Adrenal gland (tissue), 9 donors: ENCODE measurements at regions not wholly inside any gene's neighbourhood (a gene's known extent, or its start where the extent isn't known, plus 50 kb on each side); places are given as distances from the start of the nearest gene placed in this dataset.

Source experiments
- DNase-seq, 7 donors: peaks; one replicate each; pipeline ENCODE4 v3.0.0-alpha.2; 2019 to 2020
- H3K27ac ChIP-seq, 5 donors: fragments of 200-600 bp; sonication (generic) in 4 of 5; 1 replicate in 3 of 5; 2 replicates in 2 of 5; pipeline versions ENCODE4 v1.5.1 to v1.8.0; 2016 to 2020; ENCODE audit warnings: mild to moderate bottlenecking in 1 of 5
- H3K27me3 ChIP-seq: fragments of 200-600 bp; 2 replicates; pipeline ENCODE4 v1.8.0; 2021
- H3K36me3 ChIP-seq, 2 donors: fragments of 200-600 bp; replicated peaks in 1 of 2; 1 replicate in 1 of 2; 2 replicates in 1 of 2; pipeline versions ENCODE4 v1.5.1 to v1.8.0; 2018 to 2022
- H3K4me1 ChIP-seq, 2 donors: fragments of 200-600 bp; replicated peaks in 1 of 2; 1 replicate in 1 of 2; 2 replicates in 1 of 2; pipeline versions ENCODE4 v1.5.1 to v1.8.0; 2018 to 2021
- H3K4me3 ChIP-seq, 4 donors: fragments of 200-600 bp; sonication (generic) in 3 of 4; one replicate each; pipeline ENCODE4 v1.5.1; 2016 to 2018
- H3K9me3 ChIP-seq, 3 donors: fragments of 200-600 bp; sonication (generic) in 1 of 3; replicated peaks in 1 of 3; 1 replicate in 2 of 3; 2 replicates in 1 of 3; pipeline versions ENCODE4 v1.5.1 to v1.8.0; 2016 to 2021
- CTCF ChIP-seq, 6 experiments: fragments of 450-650 bp in 4 of 6; fragments of 200-600 bp in 2 of 6; sonication (generic) in 1 of 6; IDR thresholded peaks; 1 replicate in 5 of 6; 2 replicates in 1 of 6; pipeline versions ENCODE4 v1.5.1 to v1.8.0; 2016 to 2021; ENCODE audit warnings: antibody characterized with exemption in 6 of 6, mild to moderate bottlenecking in 2 of 6, moderate library complexity in 1 of 6
- POLR2A ChIP-seq, 2 donors: fragments of 450-650 bp; IDR thresholded peaks; one replicate each; pipeline ENCODE4 v1.6.1; 2017; ENCODE audit warnings: antibody characterized with exemption in 2 of 2, mild to moderate bottlenecking in 2 of 2, moderate library complexity in 1 of 2
- WGBS, 4 donors: extraction: QIAGEN DNeasy Blood & Tissue Kit in 2 of 4; methylation state at CpG; one replicate each; pipeline versions ENCODE4 v1.1.5 to v1.1.7; 2013 to 2017; 5-methylcytosine and 5-hydroxymethylcytosine counted together
- intact Hi-C, 2 donors: fragments of 100-400 bp; cut with DNase I; formaldehyde crosslinking; loops; one replicate each; pipeline versions ENCODE4 v1.14.1 to v1.15.0; 2022 to 2023
- donor health status: healthy with polysubstance abuse.
- donor health status: Bipolar disorder and iron deficiency.
- donor health status: DM: yes; HTN: yes; CAD: no.
- donor health status: DM: no; HTN: no; CAD: no.
- donor health status: DM: no; HTN: no; CAD: no.

- TF ChIP-seq CTCF (IDR thresholded peaks at IDR 0.05) (no peak), POLR2A (IDR thresholded peaks at IDR 0.05) (no peak)
- Histone ChIP-seq H3K9me3 (no peaks in the 10 kb centered on the region), H3K4me1 (no peaks in the 10 kb centered on the region), H3K27ac (no peak overlapping the region), H3K36me3 (no peaks in the 10 kb centered on the region), H3K4me3 (no peak overlapping the region), H3K27me3 (no peaks in the 10 kb centered on the region)
- intact Hi-C loops, result no loop called here
- no peak for DNase-seq
- 73 to 83% (median 77%) methylated on average over 6 of the region's 6 CpGs for WGBS, 4 donors
Observed at GRCh38 chr9:24090566-24090965, 264.5 kb upstream of the ELAVL2 start.

GRCh38 chr9:24073666-24074065 lies 247.6 kb upstream of the ELAVL2 start:
- no peaks in the 10 kb centered on the region for H3K36me3 ChIP-seq
- TF ChIP-seq POLR2A (IDR thresholded peaks at IDR 0.05), result no peak
- no peak for TF ChIP-seq CTCF (IDR thresholded peaks at IDR 0.05)
- H3K27ac ChIP-seq, result no peak overlapping the region
- intact Hi-C loops, result no loop called here
- H3K4me1 ChIP-seq, result no peaks in the 10 kb centered on the region
- no peak for DNase-seq
- 60 to 72% (median 63%) methylated on average over 6 of the region's 6 CpGs for WGBS, 4 donors
- H3K27me3 ChIP-seq, result no peaks in the 10 kb centered on the region
- no peaks in the 10 kb centered on the region for H3K9me3 ChIP-seq
- H3K4me3 ChIP-seq, result no peak overlapping the region

- H3K27ac ChIP-seq, result no peak overlapping the region
- no peaks in the 10 kb centered on the region for H3K36me3 ChIP-seq
- H3K4me3 ChIP-seq, result no peak overlapping the region
- 63 to 69% (median 63%) methylated on average over 5 of the region's 5 CpGs for WGBS, 4 donors
- TF ChIP-seq CTCF (IDR thresholded peaks at IDR 0.05) (no peak), POLR2A (IDR thresholded peaks at IDR 0.05) (no peak)
- DNase-seq, result no peak
- H3K9me3 ChIP-seq, result no peaks in the 10 kb centered on the region
- intact Hi-C loops, result no loop called here
- no peaks in the 10 kb centered on the region for H3K27me3 ChIP-seq
- no peaks in the 10 kb centered on the region for H3K4me1 ChIP-seq
Observed at GRCh38 chr9:24073007-24073592, 247.1 kb upstream of the ELAVL2 start.

- DNase-seq, result no peak
- Histone ChIP-seq H3K4me3 (no peak overlapping the region), H3K9me3 (no peaks in the 10 kb centered on the region), H3K27ac (no peak overlapping the region), H3K27me3 (no peaks in the 10 kb centered on the region), H3K36me3 (no peaks in the 10 kb centered on the region), H3K4me1 (no peaks in the 10 kb centered on the region)
- WGBS, 4 donors, result 22 to 38% (median 28%) methylated on average over 2 of the region's 2 CpGs
- intact Hi-C loops, result no loop called here
- TF ChIP-seq POLR2A (IDR thresholded peaks at IDR 0.05), result no peak
- no peak for TF ChIP-seq CTCF (IDR thresholded peaks at IDR 0.05)
Observed at GRCh38 chr9:24071716-24072115, 245.7 kb upstream of the ELAVL2 start.
